Trophoblast cell (in vitro differentiated cells and primary cell): ENCODE measurements at regions not wholly inside any gene's neighbourhood (a gene's known extent, or its start where the extent isn't known, plus 50 kb on each side); places are given as distances from the start of the nearest gene placed in this dataset.

Source experiments
- DNase-seq, 2 donors: peaks; one replicate each; pipeline ENCODE4 v3.0.0-alpha.2; 2016
- H2AFZ ChIP-seq: 2 replicates; pipeline ENCODE4 v1.6.1; 2013; ENCODE audit warnings: low read length, moderate library complexity, mild to moderate bottlenecking; ENCODE audit not compliant: insufficient read depth, poor library complexity
- H2AK5ac ChIP-seq: 2 replicates; pipeline ENCODE4 v1.6.1; 2013; ENCODE audit warnings: mild to moderate bottlenecking, low read length
- H2BK120ac ChIP-seq: 2 replicates; pipeline ENCODE4 v1.6.1; 2013; ENCODE audit warnings: low read length, mild to moderate bottlenecking, moderate library complexity; ENCODE audit not compliant: insufficient read depth, poor library complexity
- H2BK12ac ChIP-seq: 2 replicates; pipeline ENCODE4 v1.6.1; 2013; ENCODE audit warnings: mild to moderate bottlenecking, low read length, moderate library complexity
- H2BK5ac ChIP-seq: 2 replicates; pipeline ENCODE4 v1.6.1; 2013; ENCODE audit warnings: low read length, low read depth, moderate library complexity, mild to moderate bottlenecking; ENCODE audit not compliant: poor library complexity
- H3K14ac ChIP-seq: 2 replicates; pipeline ENCODE4 v1.6.1; 2013; ENCODE audit warnings: mild to moderate bottlenecking, low read length
- H3K18ac ChIP-seq: 2 replicates; pipeline ENCODE4 v1.6.1; 2013; ENCODE audit warnings: mild to moderate bottlenecking, low read length
- H3K23ac ChIP-seq: 2 replicates; pipeline ENCODE4 v1.6.1; 2013; ENCODE audit warnings: low read length
- H3K27ac ChIP-seq: 2 replicates; pipeline ENCODE4 v1.5.1; 2013; ENCODE audit warnings: low read depth, mild to moderate bottlenecking, inconsistent platforms, low read length, moderate library complexity
- H3K27me3 ChIP-seq: 2 replicates; pipeline ENCODE4 v1.6.1; 2013; ENCODE audit warnings: inconsistent platforms, mild to moderate bottlenecking, low read length, moderate library complexity; ENCODE audit not compliant: insufficient read depth
- H3K36me3 ChIP-seq, 2 experiments: 1 replicate in 1 of 2; 2 replicates in 1 of 2; pipeline ENCODE4 v1.6.1; 2013; ENCODE audit warnings: low read length in 2 of 2, mild to moderate bottlenecking in 2 of 2, moderate library complexity in 1 of 2; ENCODE audit not compliant: insufficient read depth in 2 of 2, control insufficient read depth in 1 of 2
- H3K4ac ChIP-seq: 2 replicates; pipeline ENCODE4 v1.6.1; 2013; ENCODE audit warnings: low read depth, mild to moderate bottlenecking, low read length, moderate library complexity
- H3K4me1 ChIP-seq, 2 experiments: 1 replicate in 1 of 2; 2 replicates in 1 of 2; pipeline ENCODE4 v1.6.1; 2013; ENCODE audit warnings: low read length in 2 of 2, mild to moderate bottlenecking in 2 of 2, moderate library complexity in 1 of 2; ENCODE audit not compliant: insufficient read depth in 2 of 2, control insufficient read depth in 1 of 2
- H3K4me2 ChIP-seq: 2 replicates; pipeline ENCODE4 v1.6.1; 2013; ENCODE audit warnings: inconsistent platforms, mild to moderate bottlenecking, low read length, moderate library complexity
- H3K4me3 ChIP-seq: 2 replicates; pipeline ENCODE4 v1.5.1; 2013; ENCODE audit warnings: mild to moderate bottlenecking, low read depth, low read length, inconsistent platforms
- H3K79me1 ChIP-seq: one replicate; pipeline ENCODE4 v1.6.1; 2013; ENCODE audit warnings: low read length
- H3K79me2 ChIP-seq: 2 replicates; pipeline ENCODE4 v1.6.1; 2013; ENCODE audit warnings: low read length, mild to moderate bottlenecking; ENCODE audit not compliant: control insufficient read depth, insufficient read depth, poor library complexity
- H3K9ac ChIP-seq: 2 replicates; pipeline ENCODE4 v1.6.1; 2013; ENCODE audit warnings: mild to moderate bottlenecking, low read length
- H3K9me3 ChIP-seq: 2 replicates; pipeline ENCODE4 v1.6.1; 2013; ENCODE audit warnings: low read depth, mild to moderate bottlenecking, control low read depth, inconsistent platforms, low read length; ENCODE audit not compliant: insufficient read depth
- H4K12ac ChIP-seq: 2 replicates; pipeline ENCODE4 v1.6.1; 2013; ENCODE audit warnings: low read depth, mild to moderate bottlenecking, low read length, moderate library complexity
- H4K8ac ChIP-seq: 2 replicates; pipeline ENCODE4 v1.6.1; 2013; ENCODE audit warnings: low read depth, mild to moderate bottlenecking, low read length, moderate library complexity
- H4K91ac ChIP-seq: one replicate; pipeline ENCODE4 v1.6.1; 2013; ENCODE audit warnings: low read depth, mild to moderate bottlenecking, low read length, moderate library complexity
- WGBS: extraction: QIAGEN DNeasy Blood & Tissue Kit; methylation state at CpG from one replicate; pipeline ENCODE4 v1.1.7; 2013; ENCODE audit warnings: missing lambda C conversion rate; ENCODE audit not compliant: insufficient read length, insufficient coverage; ENCODE audit errors: extremely low coverage; 5-methylcytosine and 5-hydroxymethylcytosine counted together

GRCh38 chr1:191398551-191398950 is 759.7 kb upstream of the RGS18 start:
- H3K4ac ChIP-seq, result no peak overlapping the region
- no peaks in the 10 kb centered on the region for H3K4me1 ChIP-seq
- no peak overlapping the region for H2AK5ac ChIP-seq
- H3K4me3 ChIP-seq, result no peak overlapping the region
- H2AFZ ChIP-seq, result no peak overlapping the region
- no peak overlapping the region for H3K14ac ChIP-seq
- H2BK5ac ChIP-seq, result no peak overlapping the region
- no peaks in the 10 kb centered on the region for H3K79me1 ChIP-seq
- H3K27me3 ChIP-seq, result no peaks in the 10 kb centered on the region
- H3K23ac ChIP-seq, result no peak overlapping the region
- H3K27ac ChIP-seq, result no peak overlapping the region
- no peaks in the 10 kb centered on the region for H3K36me3 ChIP-seq
- no peak overlapping the region for H4K91ac ChIP-seq
- peaks cover 3% of the 10 kb centered on the region for H3K9me3 ChIP-seq
- no peak overlapping the region for H2BK12ac ChIP-seq
- no peak overlapping the region for H2BK120ac ChIP-seq
- DNase-seq, result no peak
- H4K8ac ChIP-seq, result no peak overlapping the region
- H3K79me2 ChIP-seq, result no peaks in the 10 kb centered on the region
- H3K4me2 ChIP-seq, result no peak overlapping the region
- no peak overlapping the region for H3K9ac ChIP-seq
- no peak overlapping the region for H3K18ac ChIP-seq
- no peak overlapping the region for H4K12ac ChIP-seq
- WGBS, result no CpG with 5 or more reads among the region's 4 CpGs

- Histone ChIP-seq H3K9ac (no peak overlapping the region), H3K36me3 (no peaks in the 10 kb centered on the region), H2AK5ac (no peak overlapping the region), H2BK120ac (no peak overlapping the region), H2AFZ (no peak overlapping the region), H3K4me3 (no peak overlapping the region), H3K79me1 (no peaks in the 10 kb centered on the region), H3K23ac (no peak overlapping the region), H3K27me3 (no peaks in the 10 kb centered on the region), H4K91ac (no peak overlapping the region), H2BK12ac (no peak overlapping the region), H3K4ac (no peak overlapping the region), H3K79me2 (no peaks in the 10 kb centered on the region), H3K18ac (no peak overlapping the region), H3K27ac (no peak overlapping the region), H3K4me2 (no peak overlapping the region), H2BK5ac (no peak overlapping the region), H3K14ac (no peak overlapping the region), H3K4me1 (no peaks in the 10 kb centered on the region), H4K8ac (no peak overlapping the region), H3K9me3 (no peaks in the 10 kb centered on the region), H4K12ac (no peak overlapping the region)
- no CpG with 5 or more reads among the region's 3 CpGs for WGBS
- DNase-seq, result no peak
These were observed 752.8 kb upstream of the RGS18 start for GRCh38 chr1:191405417-191405816.

GRCh38 chr1:191414981-191415640 is 743.2 kb upstream of the RGS18 start:
- no peak overlapping the region for H3K9ac ChIP-seq
- no peaks in the 10 kb centered on the region for H3K79me1 ChIP-seq
- WGBS, result no CpG with 5 or more reads among the region's 2 CpGs
- H3K4me1 ChIP-seq, result no peaks in the 10 kb centered on the region
- no peak overlapping the region for H2BK120ac ChIP-seq
- no peak overlapping the region for H4K8ac ChIP-seq
- no peak overlapping the region for H3K4ac ChIP-seq
- no peaks in the 10 kb centered on the region for H3K27me3 ChIP-seq
- H3K14ac ChIP-seq, result no peak overlapping the region
- H3K79me2 ChIP-seq, result no peaks in the 10 kb centered on the region
- no peak for DNase-seq
- H2AFZ ChIP-seq, result no peak overlapping the region
- no peak overlapping the region for H3K4me2 ChIP-seq
- no peak overlapping the region for H2AK5ac ChIP-seq
- no peak overlapping the region for H2BK12ac ChIP-seq
- no peak overlapping the region for H4K91ac ChIP-seq
- H3K18ac ChIP-seq, result no peak overlapping the region
- no peak overlapping the region for H3K4me3 ChIP-seq
- H3K36me3 ChIP-seq, result no peaks in the 10 kb centered on the region
- no peak overlapping the region for H2BK5ac ChIP-seq
- H3K27ac ChIP-seq, result no peak overlapping the region
- no peak overlapping the region for H3K23ac ChIP-seq
- H3K9me3 ChIP-seq, result no peaks in the 10 kb centered on the region
- H4K12ac ChIP-seq, result no peak overlapping the region

GRCh38 chr1:191419842-191420241 is 738.4 kb upstream of the RGS18 start:
- Histone ChIP-seq H4K91ac (no peak overlapping the region), H3K23ac (no peak overlapping the region), H3K36me3 (no peaks in the 10 kb centered on the region), H3K9ac (no peak overlapping the region), H3K18ac (no peak overlapping the region), H4K12ac (no peak overlapping the region), H2BK120ac (no peak overlapping the region), H3K9me3 (no peaks in the 10 kb centered on the region), H2BK12ac (no peak overlapping the region), H4K8ac (no peak overlapping the region), H3K4me1 (no peaks in the 10 kb centered on the region), H3K79me2 (no peaks in the 10 kb centered on the region), H3K27me3 (no peaks in the 10 kb centered on the region), H3K4me3 (no peak overlapping the region), H3K79me1 (no peaks in the 10 kb centered on the region), H3K4me2 (no peak overlapping the region), H2BK5ac (no peak overlapping the region), H2AFZ (no peak overlapping the region), H3K4ac (no peak overlapping the region), H3K27ac (no peak overlapping the region), H2AK5ac (no peak overlapping the region), H3K14ac (no peak overlapping the region)
- DNase-seq, result no peak
- no CpG with 5 or more reads among the region's 1 CpG for WGBS
